ENCODE measurements at regions not wholly inside any gene's neighbourhood (a gene's known extent, or its start where the extent isn't known, plus 50 kb on each side); places are given as distances from the start of the nearest gene placed in this dataset.
"Not testable (repeated sequence)": the region's sequence is repeated elsewhere in the genome, so short reads cannot be mapped to it uniquely, and the experiment has no call there.

DNA sequence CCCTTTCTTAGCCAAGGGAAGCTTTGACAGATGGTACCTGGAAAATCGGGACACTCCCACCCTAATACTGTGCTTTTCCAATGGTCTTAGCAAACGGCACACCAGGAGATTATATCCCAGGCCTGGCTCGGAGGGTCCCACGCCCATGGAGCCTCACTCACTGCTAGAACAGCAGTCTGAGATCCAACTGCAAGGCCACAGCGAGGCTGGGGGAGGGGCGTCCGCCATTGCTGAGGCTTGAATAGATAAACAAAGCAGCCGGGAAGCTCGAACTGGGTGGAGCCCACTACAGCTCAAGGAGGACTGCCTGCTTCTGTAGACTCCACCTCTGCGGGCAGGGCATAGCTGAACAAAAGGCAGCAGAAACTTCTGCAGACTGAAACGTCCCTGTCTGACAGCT lies 225.6 kb upstream of the EDNRA start:
- DNase-seq, result not testable (repeated sequence)

DNA sequence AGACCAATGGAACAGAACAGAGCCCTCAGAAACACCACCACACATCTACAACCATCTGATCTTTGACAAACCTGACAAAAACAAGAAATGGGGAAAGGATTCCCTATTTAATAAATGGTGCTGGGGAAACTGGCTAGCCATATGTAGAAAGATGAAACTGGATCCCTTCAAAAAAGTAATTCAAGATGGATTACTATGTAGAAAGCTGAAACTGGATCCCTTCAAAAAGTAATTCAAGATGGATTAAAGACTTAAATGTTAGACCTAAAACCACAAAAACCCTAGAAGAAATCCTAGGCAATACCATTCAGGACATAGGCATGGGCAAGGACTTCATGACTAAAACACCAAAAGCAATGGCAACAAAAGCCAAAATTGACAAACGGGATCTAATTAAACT lies 221.6 kb upstream of the EDNRA start:
- DNase-seq, result not testable (repeated sequence)

DNA sequence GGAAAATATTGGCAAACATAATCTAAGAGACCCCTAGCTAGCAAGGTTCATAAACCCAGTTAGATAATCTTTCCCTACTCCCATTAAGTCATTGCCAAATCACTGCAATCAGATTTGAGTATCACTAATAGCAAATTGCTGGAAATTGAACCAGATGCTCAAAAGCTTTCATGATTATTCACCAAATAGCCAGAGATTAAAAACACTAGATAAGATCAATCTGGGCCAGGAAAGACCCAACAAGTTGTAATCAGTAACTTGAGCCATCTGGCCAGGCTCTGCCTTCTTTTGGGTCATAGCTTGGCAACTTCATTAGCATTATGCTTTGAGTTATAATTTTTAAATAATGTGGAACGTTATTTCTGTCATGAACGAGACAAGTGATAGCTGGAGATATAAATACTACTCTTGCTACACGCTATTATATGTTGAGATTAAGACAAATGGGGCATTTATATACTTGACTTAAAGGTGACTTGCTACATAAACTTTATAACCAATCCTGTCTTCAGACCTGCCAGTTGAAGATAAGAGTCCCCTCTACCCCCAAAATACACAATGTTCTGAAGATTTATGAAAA lies 196.6 kb upstream of the EDNRA start:
- DNase-seq, result no peak

DNA sequence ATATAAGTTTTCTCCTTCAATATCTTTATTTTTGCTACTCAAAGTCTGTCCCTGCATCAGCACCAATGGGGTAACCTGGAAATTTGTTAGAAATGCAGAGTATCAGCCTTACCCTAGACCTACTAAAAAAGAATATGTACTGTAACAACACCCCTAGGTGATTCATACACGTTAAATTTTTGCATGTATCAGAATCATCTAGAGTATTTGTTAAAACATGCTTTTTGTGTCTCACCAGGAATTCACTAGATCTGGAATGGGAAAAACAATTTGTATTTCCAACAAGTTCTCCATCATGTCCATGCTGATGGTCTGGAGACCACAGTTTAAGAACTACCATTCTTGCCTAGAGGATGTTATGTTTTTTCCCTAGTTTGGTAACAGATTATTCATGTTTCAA lies 196.0 kb upstream of the EDNRA start:
- no peak for DNase-seq

DNA sequence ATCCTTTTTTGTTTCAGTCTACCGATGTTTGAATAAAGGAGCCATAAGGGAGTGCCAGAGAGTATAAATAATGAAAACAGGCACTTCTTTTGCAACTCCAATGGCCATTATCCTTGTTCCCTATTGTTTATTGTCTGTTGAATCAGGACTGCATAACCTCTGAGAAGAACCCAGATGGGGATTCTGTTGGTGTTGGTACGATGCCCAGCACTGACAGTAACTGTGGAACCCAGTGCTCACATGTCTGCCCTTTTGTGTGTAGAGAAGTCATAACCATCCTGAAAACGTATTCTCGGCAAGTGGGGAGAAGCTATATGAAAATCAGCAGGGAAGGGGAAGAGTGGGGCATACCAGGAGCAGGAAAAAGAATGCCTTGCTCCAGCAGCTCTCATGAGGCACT lies 195.1 kb upstream of the EDNRA start:
- peak; percentile 35 for DNase-seq

DNA sequence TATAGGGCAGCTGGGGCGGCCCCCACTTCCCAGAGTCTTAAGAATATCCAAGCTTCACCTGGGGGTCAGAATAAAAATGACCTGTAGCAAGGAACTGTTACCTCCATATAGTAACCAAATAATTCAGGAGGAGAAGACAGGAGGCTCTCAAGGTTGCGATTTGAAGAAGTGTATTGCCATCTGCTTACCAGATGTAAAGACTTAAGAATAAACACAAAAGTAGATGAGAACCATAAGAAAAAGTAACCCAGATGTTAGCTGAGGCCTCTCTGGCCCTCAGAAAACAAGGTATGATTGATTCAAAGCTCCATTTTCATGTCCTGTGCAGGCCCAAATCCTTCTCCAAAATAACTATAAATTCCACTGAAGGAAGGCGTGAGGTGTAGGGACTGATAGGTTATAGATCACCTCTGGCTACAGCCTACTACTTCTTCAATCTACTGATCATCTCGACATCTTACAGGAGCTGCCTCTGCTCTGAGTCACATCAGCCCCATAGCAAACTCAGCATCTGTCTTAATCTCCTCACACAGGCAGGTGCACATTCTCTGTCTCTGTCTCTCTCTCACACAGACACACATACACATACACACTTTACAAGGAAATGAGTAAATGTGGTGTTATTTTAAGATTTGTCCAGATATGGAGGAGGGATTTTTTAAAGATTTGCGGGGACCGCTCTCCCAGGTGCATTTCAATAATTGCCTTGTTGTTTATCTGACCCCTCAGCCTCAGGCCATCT lies 193.9 kb upstream of the EDNRA start:
- no peak for DNase-seq

DNA sequence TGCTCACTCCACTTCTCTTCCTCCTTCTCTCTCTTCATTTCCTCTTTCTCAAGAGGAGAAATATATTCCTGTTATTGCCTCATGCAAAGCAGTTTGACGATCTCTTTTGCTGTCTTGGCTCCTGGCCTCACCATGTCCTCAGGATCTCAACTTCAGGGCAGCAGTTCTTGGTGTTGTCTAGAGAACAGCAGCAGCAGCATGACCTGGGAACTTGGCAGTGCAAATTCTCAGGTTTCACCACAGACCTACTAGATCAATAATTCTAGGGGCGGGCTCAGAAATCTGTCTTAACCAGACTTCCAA lies 193.4 kb upstream of the EDNRA start:
- DNase-seq, result no peak

DNA sequence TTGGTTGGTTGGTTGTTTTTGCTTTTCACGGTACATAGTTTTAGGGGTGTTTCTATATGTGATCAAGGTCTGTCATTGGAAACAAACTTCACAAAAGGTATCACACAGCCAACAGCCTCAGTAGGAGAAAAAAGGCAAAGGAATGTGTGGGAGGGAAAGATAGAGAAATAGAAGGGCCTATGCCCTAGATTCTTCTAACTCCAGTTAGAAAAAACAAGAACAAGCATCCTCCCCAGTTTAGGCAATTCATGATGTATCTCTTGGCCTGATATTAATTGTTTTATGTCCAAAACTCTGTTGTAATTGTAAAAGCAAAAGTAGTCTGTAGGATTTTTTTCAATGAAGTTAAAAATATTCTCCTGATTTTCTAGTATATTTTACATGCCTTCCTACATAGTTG lies 192.4 kb upstream of the EDNRA start:
- DNase-seq, result no peak

DNA sequence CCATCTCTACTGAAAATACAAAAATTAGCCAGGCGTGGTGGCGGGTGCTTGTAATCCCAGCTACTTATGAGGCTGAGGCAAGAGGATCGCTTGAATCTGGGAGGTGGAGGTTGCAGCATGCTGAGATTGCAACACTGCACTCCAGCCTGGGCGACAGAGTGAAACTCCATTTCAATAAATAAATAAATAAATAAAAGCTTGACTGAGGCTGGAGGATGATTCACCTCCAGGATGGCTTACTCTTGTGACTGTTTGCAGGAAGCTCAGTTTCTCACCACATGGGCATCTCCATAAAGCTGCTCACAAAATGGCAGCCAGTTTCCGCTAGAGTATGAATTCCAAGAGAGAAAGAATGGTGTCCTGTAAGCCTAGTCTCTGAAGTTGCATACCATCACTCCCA lies 191.7 kb upstream of the EDNRA start:
- DNase-seq, result no peak

DNA sequence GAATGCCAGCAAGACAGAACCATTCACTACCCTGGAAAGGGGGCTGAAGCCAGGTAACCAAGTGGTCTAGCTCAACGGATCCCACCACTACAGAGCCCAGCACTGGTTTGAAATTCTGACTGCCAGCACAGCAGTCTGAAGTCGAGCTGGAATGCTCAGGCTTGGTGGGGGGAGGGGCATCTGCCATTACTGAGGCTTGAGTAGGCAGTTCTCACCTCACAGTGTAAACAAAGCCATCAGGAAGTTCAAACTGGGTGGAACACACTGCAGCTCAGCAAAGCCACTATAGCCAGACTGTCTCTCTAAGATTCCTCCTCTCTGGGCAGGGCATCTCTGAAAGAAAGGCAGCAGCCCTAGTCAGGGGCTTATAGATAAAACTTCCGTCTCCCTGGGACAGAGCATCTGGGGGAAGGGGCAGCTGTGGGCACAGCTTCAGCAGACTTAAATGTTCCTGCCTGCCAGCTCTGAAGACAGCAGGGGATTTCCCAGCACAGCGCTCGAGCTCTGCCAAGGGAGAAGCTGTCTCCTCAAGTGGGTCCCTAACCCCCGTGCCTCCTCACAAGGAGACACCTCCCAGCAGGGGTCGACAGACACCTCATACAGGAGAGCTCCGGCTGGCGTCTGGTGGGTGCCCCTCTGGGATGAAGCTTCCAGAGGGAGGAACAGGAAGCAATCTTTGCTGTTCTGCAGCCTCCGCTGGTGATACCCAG lies 188.1 kb upstream of the EDNRA start:
- peak; percentile 17 for DNase-seq

DNA sequence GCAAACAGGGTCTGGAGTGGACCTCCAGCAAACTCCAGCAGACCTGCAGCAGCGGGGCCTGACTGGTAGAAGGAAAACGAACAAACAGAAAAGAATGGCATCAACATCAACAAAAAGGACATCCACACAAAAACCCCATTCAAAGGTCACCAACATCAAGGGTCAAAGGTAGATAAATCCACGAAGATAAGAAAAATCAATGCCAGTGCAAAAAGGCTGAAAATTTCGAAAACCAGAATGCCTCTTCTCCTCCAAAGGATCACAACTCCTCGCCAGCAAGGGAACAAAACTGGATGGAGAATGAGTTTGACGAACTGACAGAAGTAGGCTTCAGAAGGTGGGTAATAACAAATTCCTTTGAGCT lies 187.6 kb upstream of the EDNRA start:
- not testable (repeated sequence) for DNase-seq

DNA sequence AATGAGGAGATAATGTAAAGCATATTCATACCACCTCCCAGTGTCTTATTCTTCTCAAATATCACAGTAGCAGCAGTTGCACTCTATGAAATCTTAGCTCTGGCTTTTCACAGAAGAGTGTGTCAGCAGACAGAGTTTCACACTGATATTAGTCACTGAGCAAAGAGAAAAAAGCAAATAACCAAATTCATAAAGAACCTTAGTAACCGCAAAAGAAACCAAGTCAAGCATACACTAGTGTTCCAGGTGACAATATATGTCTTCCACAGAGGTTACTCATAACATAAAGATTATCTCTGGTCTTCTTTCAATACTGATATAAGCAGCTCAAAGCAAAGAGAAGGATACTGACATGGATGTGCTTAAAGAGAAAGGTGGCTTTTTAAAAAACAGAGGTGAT lies 181.7 kb upstream of the EDNRA start:
- DNase-seq, result no peak

DNA sequence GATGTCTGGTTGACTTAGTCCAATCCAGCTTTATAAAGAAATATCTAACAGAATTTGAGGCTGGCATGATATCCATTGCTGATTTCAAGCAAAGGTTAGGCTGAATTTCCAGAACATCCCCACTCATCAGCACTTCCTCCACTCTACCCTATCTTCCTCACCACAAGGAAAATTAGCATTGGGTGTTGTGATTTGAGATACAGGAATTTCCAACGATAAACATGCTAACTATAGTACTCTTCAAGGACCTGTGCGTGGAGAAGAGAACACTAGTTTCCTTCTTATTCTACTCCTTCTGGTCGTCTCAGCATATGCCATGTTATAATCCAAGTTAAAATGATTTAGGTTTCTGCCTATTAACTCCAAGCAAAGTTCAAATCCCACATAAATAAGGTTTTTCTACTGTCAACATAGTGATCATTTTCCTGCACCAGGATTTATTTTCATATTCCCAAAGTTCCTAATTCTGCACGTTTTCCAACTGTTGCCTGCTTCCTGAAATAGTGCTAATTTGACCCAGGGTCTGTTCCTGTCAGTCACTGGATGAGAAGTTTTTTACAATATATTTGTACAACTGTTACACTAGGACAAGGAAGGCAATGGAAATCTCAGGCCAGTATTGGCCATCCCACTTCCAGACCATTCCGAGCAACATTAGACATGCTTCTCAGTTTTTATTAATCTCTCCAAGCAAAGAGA lies 177.6 kb upstream of the EDNRA start:
- DNase-seq, result no peak

DNA sequence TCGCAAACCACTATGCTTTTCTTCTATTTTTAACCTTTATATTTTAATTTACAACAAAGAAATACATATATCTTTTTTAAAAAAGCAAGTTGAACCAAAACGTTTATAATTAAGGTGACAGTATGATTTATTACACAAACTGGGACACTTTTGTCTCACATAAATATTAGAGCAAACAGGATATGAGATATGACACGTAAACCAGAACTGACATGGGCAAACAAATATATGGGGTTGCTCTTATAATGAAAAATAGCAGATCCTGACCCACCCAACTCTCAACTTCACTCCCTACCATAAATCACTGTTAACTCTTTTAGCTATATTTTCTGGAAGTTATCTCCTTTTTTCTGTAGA lies 177.0 kb upstream of the EDNRA start:
- DNase-seq, result no peak

DNA sequence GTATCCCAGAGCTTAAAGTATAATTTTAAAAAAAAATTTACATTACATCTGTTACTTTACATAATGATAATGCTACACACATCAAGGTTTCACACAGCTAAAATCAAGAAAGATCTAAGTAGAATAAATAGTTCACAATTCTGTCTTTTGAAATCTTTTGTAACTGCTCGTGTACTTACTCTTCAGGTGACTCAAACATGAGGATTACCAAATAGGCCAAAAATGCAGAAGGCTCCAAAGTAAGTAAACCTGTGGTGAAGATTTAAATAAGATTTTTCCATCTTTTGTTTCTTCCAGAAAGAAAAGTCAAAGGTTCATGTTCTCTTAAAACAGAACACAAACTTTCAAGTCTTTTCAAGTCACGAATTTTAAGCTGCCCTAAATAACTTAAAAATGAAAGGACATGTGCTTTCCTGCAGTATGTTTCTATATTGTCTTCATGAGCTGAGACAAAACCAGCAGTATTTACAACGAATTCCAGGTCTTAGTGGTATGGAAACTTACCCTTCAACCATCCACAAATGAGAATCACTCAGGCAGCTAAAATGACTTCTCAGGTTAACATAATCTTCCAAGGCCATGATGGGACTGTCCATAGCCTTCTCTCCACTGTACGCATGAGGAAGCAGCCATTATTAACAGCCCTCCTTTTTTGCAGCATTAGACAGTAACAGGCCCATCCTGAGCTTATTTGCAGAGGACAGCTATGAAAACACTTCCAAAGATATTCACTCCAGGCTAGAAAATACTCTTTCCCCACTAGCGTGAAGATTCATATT lies 172.8 kb upstream of the EDNRA start:
- DNase-seq, result no peak

DNA sequence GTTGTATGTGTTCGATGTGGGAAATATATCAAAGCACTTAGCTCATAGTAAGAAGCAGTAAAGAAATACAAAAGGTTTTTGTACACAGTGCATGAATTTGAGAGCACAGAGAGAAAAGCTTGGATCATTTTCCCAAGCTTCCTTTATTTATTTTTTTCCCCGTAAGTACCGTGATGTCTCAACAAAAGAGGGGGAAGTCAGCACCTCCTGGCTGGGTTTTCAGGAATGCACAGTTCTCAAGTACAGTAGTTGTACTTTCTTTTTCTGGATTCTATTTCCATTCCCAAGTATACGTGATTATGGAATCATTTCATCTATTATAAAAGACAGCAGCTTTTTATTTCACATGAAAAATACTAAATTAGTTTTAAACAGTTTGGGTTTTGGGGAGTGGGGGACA lies 171.5 kb upstream of the EDNRA start:
- DNase-seq, result peak; percentile 20

DNA sequence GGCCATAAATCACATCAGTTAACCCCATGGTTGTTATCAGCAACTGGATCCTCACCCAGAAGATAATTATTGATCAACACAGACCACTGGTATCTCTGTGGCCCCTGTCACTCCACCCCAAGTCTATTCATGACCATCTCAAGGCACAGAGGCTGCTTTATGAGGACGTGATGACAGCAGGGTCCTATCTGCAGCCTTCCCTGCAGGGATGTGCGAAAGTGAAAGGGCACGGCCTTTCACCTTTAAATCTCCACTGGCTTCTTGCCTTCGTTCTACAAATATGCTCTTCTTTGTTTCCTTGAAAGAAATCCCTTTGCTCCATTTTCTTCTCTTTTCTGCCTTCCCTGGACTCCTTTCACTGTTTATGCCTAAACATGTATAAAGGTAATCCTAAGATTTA lies 170.6 kb upstream of the EDNRA start:
- DNase-seq, result no peak

DNA sequence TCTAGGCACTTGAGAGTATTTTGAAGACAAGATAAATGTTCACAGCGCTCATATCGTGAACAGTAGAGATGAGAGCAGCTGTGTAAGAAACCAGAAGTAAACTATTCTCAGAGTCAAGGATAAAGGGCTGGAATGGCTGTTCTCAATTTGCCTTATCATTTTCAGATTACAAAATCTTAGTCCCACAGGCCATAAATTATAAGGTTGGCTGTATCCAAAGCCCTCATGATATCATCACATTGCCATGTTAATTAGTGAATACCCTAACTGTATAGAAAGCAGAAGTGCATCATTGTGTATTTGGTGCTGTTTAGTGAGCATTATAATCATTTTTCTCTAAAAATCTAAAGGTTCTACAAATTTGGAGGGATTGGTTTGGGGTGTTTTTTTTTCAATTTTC lies 168.9 kb upstream of the EDNRA start:
- DNase-seq, result no peak

DNA sequence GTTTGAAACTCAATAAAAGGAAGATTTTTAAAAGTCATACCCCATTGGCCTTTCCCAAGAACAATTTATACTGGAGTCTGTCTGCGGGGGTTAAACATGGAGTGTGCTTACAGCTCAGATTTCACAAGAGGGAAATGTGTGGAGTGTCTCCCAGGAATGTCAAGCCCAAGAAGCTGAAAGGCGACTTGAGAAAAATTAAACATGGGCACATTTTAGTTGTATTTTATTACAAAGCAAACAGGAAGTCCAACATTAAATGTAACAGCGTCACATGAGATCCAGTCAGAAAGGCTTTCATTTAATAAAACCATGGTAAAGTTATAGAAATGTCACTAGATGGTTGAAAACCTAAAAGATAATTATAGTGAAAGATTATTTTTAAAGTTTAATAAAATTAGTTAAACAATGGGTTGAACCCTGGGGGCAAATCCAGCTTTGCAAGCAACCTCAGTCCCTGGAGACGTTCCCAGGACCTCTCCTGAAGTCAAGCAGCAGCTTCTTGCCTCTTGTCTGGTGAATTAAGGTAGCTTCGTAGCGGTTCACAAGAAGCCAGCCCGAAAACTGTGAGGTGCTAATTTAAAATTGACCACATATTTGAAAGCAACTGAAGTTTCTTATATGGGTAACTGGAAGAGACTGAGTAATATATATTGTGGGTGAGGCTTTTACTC lies 168.4 kb upstream of the EDNRA start:
- DNase-seq, result peak; percentile 76

DNA sequence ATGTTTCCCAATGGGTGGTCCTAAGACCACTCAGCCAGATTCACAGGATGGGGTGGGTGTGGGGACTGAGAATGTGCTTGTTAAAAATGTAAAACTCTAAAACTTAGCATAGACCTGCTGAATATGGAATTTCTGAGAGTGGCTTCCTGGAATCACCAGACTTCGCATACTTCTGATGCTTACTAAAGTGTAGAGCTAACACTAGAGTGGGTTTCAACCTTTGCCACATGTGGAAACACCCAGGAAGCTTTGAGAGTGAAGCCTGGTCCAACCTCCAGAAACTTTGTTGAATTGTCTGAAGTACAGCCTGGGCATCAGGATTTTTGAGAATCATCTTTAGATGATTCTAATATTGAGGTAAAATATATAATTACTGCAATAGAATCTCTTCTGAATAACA lies 167.8 kb upstream of the EDNRA start:
- DNase-seq, result no peak

DNA sequence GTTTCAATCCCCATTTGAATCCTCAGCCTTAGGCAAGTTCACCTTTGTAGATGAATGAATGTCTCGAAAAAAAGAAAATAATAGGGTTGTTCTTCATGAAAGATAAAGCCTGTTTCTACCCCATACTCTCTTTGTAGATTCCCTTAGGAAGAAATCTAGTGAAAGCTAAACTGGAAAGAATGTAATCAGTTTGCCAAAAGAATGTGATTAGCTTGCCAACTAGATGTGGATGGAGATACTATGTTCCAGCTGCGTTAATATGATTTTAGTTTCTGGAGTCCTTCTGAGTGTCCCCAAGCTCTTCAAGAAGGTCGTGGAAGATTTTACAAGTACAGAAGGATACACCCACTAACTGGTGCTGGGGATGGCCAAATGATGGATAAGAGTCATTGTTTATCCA lies 162.3 kb upstream of the EDNRA start:
- DNase-seq, result peak; percentile 51

DNA sequence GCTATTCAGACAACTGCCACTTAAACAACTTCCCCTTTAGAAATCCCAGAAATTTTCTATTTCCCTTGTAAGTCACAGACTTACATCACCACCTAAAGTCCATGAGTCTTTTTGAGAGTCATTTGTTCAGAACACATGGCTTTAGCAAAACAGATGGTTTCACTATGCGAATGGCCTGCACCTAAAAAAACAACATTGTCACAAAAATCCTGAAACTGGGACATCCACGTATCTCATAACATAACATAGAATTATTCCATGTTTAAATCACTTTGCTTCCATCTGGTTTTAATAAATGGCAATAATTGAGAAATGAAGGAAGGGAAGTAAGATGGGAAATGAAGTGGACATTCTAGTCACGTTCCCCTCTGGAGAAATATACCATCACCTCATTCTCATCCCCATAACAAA lies 155.3 kb upstream of the EDNRA start:
- peak; percentile 85 for DNase-seq
